ENCODE measurements at regions not wholly inside any gene's neighbourhood (a gene's known extent, or its start where the extent isn't known, plus 50 kb on each side); places are given as distances from the start of the nearest gene placed in this dataset.

GRCh38 chr2:104577143-104577542, 276.8 kb upstream of the POU3F3 start:
- no peak overlapping the region for H3K27ac ChIP-seq (ENCODE audit: low read depth in 1 of 2, low read length in 1 of 2)
- H3K27me3 ChIP-seq (ENCODE audit: control insufficient read depth in 2 of 2, insufficient read depth in 1 of 2, low read length in 1 of 2) = no peaks in the 10 kb centered on the region
- no peak overlapping the region for H3K4me3 ChIP-seq (ENCODE audit: low read length in 2 of 2)
- WGBS = 99% methylated on average over 2 of the region's 2 CpGs
- no peaks in the 10 kb centered on the region for H3K36me3 ChIP-seq (ENCODE audit: control insufficient read depth in 2 of 2, insufficient read depth in 2 of 2, low read length in 1 of 2)
- no peaks in the 10 kb centered on the region for H3K9me3 ChIP-seq (ENCODE audit: control insufficient read depth in 2 of 2, insufficient read depth in 1 of 2, low read length in 1 of 2)
- DNase-seq (ENCODE audit: low read depth in 6 of 9, low spot score in 9 of 9) = no peak
- H3K4me1 ChIP-seq (ENCODE audit: control insufficient read depth in 2 of 2, insufficient read depth in 2 of 2, low read length in 2 of 2) = peaks cover 4 to 12% of the 10 kb centered on the region in 2 donors

DNA sequence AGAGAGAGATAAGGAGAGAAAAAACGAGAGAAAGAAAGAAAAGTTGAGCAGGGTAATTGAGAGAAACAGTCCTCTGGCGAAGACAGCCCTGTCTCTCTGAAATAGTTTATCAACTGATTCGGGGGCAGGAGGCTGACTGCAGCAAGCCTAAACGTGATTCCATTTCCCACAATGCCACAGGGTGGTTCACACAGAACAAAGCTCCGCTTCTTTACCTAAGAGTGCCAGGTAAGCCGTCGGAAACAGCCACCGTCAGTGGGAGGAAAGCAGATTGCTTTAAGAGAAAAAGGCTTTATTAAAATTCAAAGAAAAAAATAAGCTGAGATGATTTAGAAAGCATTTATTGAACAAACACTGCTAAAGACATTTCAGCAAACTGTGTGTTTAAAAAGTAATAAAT, 271.4 kb upstream of the POU3F3 start:
- WGBS = 89% methylated on average over 8 of the region's 8 CpGs
- no peak overlapping the region for H3K4me3 ChIP-seq (ENCODE audit: low read length in 2 of 2)
- no peak overlapping the region for H3K27ac ChIP-seq (ENCODE audit: low read depth in 1 of 2, low read length in 1 of 2)
- no peaks in the 10 kb centered on the region for H3K27me3 ChIP-seq (ENCODE audit: control insufficient read depth in 2 of 2, insufficient read depth in 1 of 2, low read length in 1 of 2)
- H3K9me3 ChIP-seq (ENCODE audit: control insufficient read depth in 2 of 2, insufficient read depth in 1 of 2, low read length in 1 of 2) = no peaks in the 10 kb centered on the region
- no peaks in the 10 kb centered on the region for H3K36me3 ChIP-seq (ENCODE audit: control insufficient read depth in 2 of 2, insufficient read depth in 2 of 2, low read length in 1 of 2)
- DNase-seq (ENCODE audit: low read depth in 6 of 9, low spot score in 9 of 9) = no peak
- no peaks in the 10 kb centered on the region for H3K4me1 ChIP-seq (ENCODE audit: control insufficient read depth in 2 of 2, insufficient read depth in 2 of 2, low read length in 2 of 2)

DNA sequence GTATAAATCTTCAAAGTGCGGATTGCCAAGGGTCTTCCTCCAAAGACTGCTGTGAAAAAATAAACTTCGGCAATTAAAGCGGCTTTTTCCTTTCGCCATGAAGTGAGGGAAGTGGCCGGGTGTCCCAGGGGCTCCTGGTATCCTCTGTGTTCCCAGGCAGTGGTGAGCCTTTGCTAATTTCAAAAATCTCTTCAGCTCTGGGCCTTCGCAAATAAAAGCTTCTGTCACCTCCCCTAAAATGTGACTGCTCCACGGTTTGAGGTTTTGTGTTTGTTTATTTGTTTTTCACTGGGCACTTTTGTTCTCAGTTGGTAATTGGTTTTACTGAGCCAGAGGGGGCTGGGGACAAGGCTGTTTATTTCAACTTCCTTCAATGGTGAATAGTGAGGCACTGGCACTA, 270.1 kb upstream of the POU3F3 start:
- no peak for DNase-seq (ENCODE audit: low read depth in 6 of 9, low spot score in 9 of 9)
- Histone ChIP-seq H3K36me3 (ENCODE audit: control insufficient read depth in 2 of 2, insufficient read depth in 2 of 2, low read length in 1 of 2) (no peaks in the 10 kb centered on the region), H3K27me3 (ENCODE audit: control insufficient read depth in 2 of 2, insufficient read depth in 1 of 2, low read length in 1 of 2) (no peaks in the 10 kb centered on the region), H3K4me1 (ENCODE audit: control insufficient read depth in 2 of 2, insufficient read depth in 2 of 2, low read length in 2 of 2) (no peaks in the 10 kb centered on the region), H3K27ac (ENCODE audit: low read depth in 1 of 2, low read length in 1 of 2) (no peak overlapping the region), H3K9me3 (ENCODE audit: control insufficient read depth in 2 of 2, insufficient read depth in 1 of 2, low read length in 1 of 2) (no peaks in the 10 kb centered on the region), H3K4me3 (ENCODE audit: low read length in 2 of 2) (no peak overlapping the region)
- WGBS = 91% methylated on average over 7 of the region's 7 CpGs

DNA sequence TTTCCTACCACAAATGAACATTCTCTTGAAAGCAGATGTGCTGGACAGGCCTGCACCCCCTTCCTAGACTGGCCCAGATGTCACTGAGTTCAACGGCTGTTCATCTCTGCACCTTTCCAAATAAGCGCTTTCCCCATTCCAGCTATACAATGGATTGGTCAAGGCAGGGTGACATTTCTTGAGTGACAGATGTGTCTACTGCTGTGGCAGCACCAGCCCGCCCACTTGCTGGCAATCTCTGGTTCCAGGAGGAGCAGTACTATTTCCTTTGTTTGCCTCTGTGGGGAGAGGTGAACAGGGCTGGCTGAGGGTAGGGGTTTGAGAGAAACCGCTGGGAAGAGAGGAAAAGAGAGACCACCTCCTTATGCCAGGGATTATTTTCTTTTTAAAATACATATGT, 269.5 kb upstream of the POU3F3 start:
- Histone ChIP-seq H3K36me3 (ENCODE audit: control insufficient read depth in 2 of 2, insufficient read depth in 2 of 2, low read length in 1 of 2) (no peaks in the 10 kb centered on the region), H3K27me3 (ENCODE audit: control insufficient read depth in 2 of 2, insufficient read depth in 1 of 2, low read length in 1 of 2) (no peaks in the 10 kb centered on the region), H3K4me1 (ENCODE audit: control insufficient read depth in 2 of 2, insufficient read depth in 2 of 2, low read length in 2 of 2) (no peaks in the 10 kb centered on the region), H3K27ac (ENCODE audit: low read depth in 1 of 2, low read length in 1 of 2) (no peak overlapping the region), H3K9me3 (ENCODE audit: control insufficient read depth in 2 of 2, insufficient read depth in 1 of 2, low read length in 1 of 2) (no peaks in the 10 kb centered on the region), H3K4me3 (ENCODE audit: low read length in 2 of 2) (no peak overlapping the region)
- 93% methylated on average over 4 of the region's 4 CpGs for WGBS
- no peak for DNase-seq (ENCODE audit: low read depth in 6 of 9, low spot score in 9 of 9)

- WGBS = 96% methylated on average over 3 of the region's 3 CpGs
- Histone ChIP-seq H3K4me3 (ENCODE audit: low read length in 2 of 2) (no peak overlapping the region), H3K4me1 (ENCODE audit: control insufficient read depth in 2 of 2, insufficient read depth in 2 of 2, low read length in 2 of 2) (no peaks in the 10 kb centered on the region), H3K36me3 (ENCODE audit: control insufficient read depth in 2 of 2, insufficient read depth in 2 of 2, low read length in 1 of 2) (no peaks in the 10 kb centered on the region), H3K27ac (ENCODE audit: low read depth in 1 of 2, low read length in 1 of 2) (no peak overlapping the region), H3K27me3 (ENCODE audit: control insufficient read depth in 2 of 2, insufficient read depth in 1 of 2, low read length in 1 of 2) (no peaks in the 10 kb centered on the region), H3K9me3 (ENCODE audit: control insufficient read depth in 2 of 2, insufficient read depth in 1 of 2, low read length in 1 of 2) (peaks cover 1 to 4% of the 10 kb centered on the region in 2 donors)
- no peak for DNase-seq (ENCODE audit: low read depth in 6 of 9, low spot score in 9 of 9)
These were observed 258.3 kb upstream of the POU3F3 start for GRCh38 chr2:104595576-104595975.

DNA sequence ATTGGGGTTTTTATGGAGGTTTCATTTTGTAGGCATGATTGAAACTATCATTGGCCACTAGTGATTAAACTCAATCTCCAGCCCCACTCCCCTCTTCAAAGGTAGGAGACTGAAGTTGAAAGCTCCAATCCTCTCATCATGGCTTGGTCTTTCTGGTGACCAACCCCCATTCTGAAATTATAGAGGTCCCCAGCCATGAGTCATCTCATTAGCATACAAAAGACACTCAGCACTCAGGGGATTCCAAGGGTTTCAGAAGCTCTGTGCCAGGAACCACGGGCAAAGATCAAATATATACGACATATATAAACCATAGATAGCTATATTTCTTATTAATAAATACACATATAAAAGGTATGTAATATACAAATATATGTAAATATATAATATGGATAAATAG, 256.0 kb upstream of the POU3F3 start:
- H3K9me3 ChIP-seq (ENCODE audit: control insufficient read depth in 2 of 2, insufficient read depth in 1 of 2, low read length in 1 of 2) = peaks cover 1 to 4% of the 10 kb centered on the region in 2 donors
- over 99% methylated on average over 2 of the region's 2 CpGs for WGBS
- H3K4me3 ChIP-seq (ENCODE audit: low read length in 2 of 2) = no peak overlapping the region

DNA sequence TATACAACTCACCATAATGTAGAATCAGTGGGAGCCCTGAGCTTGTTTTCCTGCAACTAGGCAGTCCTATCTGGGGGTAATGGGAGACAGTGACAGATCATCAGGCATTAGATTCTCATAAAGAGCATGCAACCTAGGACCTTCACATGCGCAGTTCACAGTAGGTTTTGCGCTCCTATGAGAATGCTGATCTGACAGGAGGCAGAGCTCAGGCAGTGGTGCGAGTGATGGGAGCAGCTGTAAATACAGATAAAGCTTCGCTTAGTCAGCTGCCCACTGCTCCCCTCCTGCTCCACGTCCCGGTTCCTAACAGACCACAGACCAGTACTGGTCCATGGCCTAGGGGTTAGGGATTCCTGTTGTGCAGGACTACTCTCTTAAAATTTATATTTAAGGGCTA, 255.3 kb upstream of the POU3F3 start:
- H3K9me3 ChIP-seq (ENCODE audit: control insufficient read depth in 2 of 2, insufficient read depth in 1 of 2, low read length in 1 of 2) = peaks cover 1 to 4% of the 10 kb centered on the region in 2 donors
- no peaks in the 10 kb centered on the region for H3K36me3 ChIP-seq (ENCODE audit: control insufficient read depth in 2 of 2, insufficient read depth in 2 of 2, low read length in 1 of 2)
- H3K4me1 ChIP-seq (ENCODE audit: control insufficient read depth in 2 of 2, insufficient read depth in 2 of 2, low read length in 2 of 2) = no peaks in the 10 kb centered on the region
- WGBS = 95% methylated on average over 6 of the region's 6 CpGs
- no peak overlapping the region for H3K4me3 ChIP-seq (ENCODE audit: low read length in 2 of 2)
- DNase-seq (ENCODE audit: low read depth in 6 of 9, low spot score in 9 of 9) = no peak
- no peak overlapping the region for H3K27ac ChIP-seq (ENCODE audit: low read depth in 1 of 2, low read length in 1 of 2)
- no peaks in the 10 kb centered on the region for H3K27me3 ChIP-seq (ENCODE audit: control insufficient read depth in 2 of 2, insufficient read depth in 1 of 2, low read length in 1 of 2)

More for the DNA sequence above, 256.0 kb upstream of the POU3F3 start:
- H3K27ac ChIP-seq (ENCODE audit: low read depth in 1 of 2, low read length in 1 of 2) = no peak overlapping the region
- no peak for DNase-seq (ENCODE audit: low read depth in 6 of 9, low spot score in 9 of 9)
- no peaks in the 10 kb centered on the region for H3K27me3 ChIP-seq (ENCODE audit: control insufficient read depth in 2 of 2, insufficient read depth in 1 of 2, low read length in 1 of 2)
- H3K4me1 ChIP-seq (ENCODE audit: control insufficient read depth in 2 of 2, insufficient read depth in 2 of 2, low read length in 2 of 2) = no peaks in the 10 kb centered on the region
- H3K36me3 ChIP-seq (ENCODE audit: control insufficient read depth in 2 of 2, insufficient read depth in 2 of 2, low read length in 1 of 2) = no peaks in the 10 kb centered on the region

DNA sequence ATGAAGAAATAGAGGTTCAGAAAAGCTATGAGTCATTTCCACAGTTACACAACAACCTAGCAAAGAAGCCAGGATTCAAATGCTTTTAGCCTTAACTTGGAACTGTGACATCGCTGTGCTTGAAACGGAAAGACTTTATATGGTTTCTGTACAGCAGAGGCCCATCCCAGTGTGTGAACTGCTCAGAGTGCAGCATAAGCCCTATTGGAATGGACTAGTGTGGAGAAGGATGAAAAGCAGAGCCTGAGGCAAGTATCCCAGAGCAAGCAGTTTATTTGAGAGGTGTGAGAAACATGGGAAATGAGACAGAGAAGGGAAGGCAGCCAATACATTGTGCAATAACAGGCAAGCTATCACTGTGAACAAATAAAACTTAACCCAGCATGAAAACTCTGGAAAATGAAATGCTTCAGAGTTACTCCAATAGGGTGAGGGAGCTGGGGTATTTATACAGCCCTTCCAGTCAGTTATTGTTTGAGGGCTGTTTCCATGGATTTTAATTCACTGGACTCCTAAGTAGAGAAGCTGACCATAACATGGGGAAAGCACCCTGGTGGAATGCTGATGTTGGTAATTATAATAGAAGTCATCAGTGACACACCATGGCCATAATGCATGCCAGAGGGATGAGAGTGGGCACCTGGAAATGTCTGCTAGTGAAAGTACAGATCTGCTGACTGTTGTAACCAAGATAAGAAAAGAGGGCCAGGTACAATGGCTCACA, 254.0 kb upstream of the POU3F3 start:
- WGBS = 97% methylated on average over 2 of the region's 2 CpGs
- no peak for DNase-seq (ENCODE audit: low read depth in 6 of 9, low spot score in 9 of 9)
- Histone ChIP-seq H3K36me3 (ENCODE audit: control insufficient read depth in 2 of 2, insufficient read depth in 2 of 2, low read length in 1 of 2) (no peaks in the 10 kb centered on the region), H3K27ac (ENCODE audit: low read depth in 1 of 2, low read length in 1 of 2) (no peak overlapping the region), H3K4me1 (ENCODE audit: control insufficient read depth in 2 of 2, insufficient read depth in 2 of 2, low read length in 2 of 2) (no peaks in the 10 kb centered on the region), H3K4me3 (ENCODE audit: low read length in 2 of 2) (no peak overlapping the region), H3K27me3 (ENCODE audit: control insufficient read depth in 2 of 2, insufficient read depth in 1 of 2, low read length in 1 of 2) (no peaks in the 10 kb centered on the region), H3K9me3 (ENCODE audit: control insufficient read depth in 2 of 2, insufficient read depth in 1 of 2, low read length in 1 of 2) (peaks cover 1 to 4% of the 10 kb centered on the region in 2 donors)

- no peaks in the 10 kb centered on the region for H3K36me3 ChIP-seq (ENCODE audit: control insufficient read depth in 2 of 2, insufficient read depth in 2 of 2, low read length in 1 of 2)
- no peak for DNase-seq (ENCODE audit: low read depth in 6 of 9, low spot score in 9 of 9)
- H3K4me1 ChIP-seq (ENCODE audit: control insufficient read depth in 2 of 2, insufficient read depth in 2 of 2, low read length in 2 of 2) = no peaks in the 10 kb centered on the region
- H3K27me3 ChIP-seq (ENCODE audit: control insufficient read depth in 2 of 2, insufficient read depth in 1 of 2, low read length in 1 of 2) = no peaks in the 10 kb centered on the region
- no peak overlapping the region for H3K4me3 ChIP-seq (ENCODE audit: low read length in 2 of 2)
- 97% methylated on average over 1 of the region's 1 CpG for WGBS
- H3K27ac ChIP-seq (ENCODE audit: low read depth in 1 of 2, low read length in 1 of 2) = no peak overlapping the region
- no peaks in the 10 kb centered on the region for H3K9me3 ChIP-seq (ENCODE audit: control insufficient read depth in 2 of 2, insufficient read depth in 1 of 2, low read length in 1 of 2)
These were observed 247.9 kb upstream of the POU3F3 start for GRCh38 chr2:104606056-104606455.
